ENCODE measurements at regions not wholly inside any gene's neighbourhood (a gene's known extent, or its start where the extent isn't known, plus 50 kb on each side); places are given as distances from the start of the nearest gene placed in this dataset.

DNA sequence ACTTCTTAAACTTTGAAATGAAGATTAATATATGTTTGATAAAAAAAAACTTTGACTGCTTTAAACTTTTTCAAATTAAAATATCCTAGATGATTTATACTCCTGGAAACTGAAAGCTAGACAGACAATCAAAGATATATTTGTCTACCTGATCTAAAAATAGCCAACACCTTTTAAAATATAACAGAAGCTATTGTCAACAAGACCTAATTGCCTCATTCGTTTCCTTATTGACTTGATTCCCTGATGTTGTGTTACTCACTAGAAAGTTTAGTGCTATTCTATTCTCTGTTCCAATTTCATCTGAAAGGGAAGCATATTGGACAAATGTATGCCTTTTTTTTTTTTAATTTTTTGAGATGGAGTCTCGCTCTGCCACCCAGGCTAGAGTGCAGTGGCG, 445.6 kb upstream of the ADAMTS5 start:
- no peak for DNase-seq (ENCODE audit: low spot score)
- CTCF ChIA-PET = no interaction called here
- POLR2A ChIA-PET (ENCODE audit: low non-redundant PET) = no interaction called here
- TF ChIP-seq, protein P1, sequence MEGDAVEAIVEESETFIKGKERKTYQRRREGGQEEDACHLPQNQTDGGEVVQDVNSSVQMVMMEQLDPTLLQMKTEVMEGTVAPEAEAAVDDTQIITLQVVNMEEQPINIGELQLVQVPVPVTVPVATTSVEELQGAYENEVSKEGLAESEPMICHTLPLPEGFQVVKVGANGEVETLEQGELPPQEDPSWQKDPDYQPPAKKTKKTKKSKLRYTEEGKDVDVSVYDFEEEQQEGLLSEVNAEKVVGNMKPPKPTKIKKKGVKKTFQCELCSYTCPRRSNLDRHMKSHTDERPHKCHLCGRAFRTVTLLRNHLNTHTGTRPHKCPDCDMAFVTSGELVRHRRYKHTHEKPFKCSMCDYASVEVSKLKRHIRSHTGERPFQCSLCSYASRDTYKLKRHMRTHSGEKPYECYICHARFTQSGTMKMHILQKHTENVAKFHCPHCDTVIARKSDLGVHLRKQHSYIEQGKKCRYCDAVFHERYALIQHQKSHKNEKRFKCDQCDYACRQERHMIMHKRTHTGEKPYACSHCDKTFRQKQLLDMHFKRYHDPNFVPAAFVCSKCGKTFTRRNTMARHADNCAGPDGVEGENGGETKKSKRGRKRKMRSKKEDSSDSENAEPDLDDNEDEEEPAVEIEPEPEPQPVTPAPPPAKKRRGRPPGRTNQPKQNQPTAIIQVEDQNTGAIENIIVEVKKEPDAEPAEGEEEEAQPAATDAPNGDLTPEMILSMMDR (conservative IDR thresholded peaks at IDR 0.05; ENCODE audit: low read depth) = no peak
- H3K27ac ChIP-seq = no peak overlapping the region

- no peak overlapping the region for H3K27ac ChIP-seq
- ChIA-PET POLR2A (ENCODE audit: low non-redundant PET) (no interaction called here), CTCF (no interaction called here)
- TF ChIP-seq, protein P1 (conservative IDR thresholded peaks at IDR 0.05; ENCODE audit: low read depth) = no peak
- no peak for DNase-seq (ENCODE audit: low spot score)
These were observed 441.9 kb upstream of the ADAMTS5 start for GRCh38 chr21:27408826-27409225.

GRCh38 chr21:27407271-27407670, 440.4 kb upstream of the ADAMTS5 start:
- DNase-seq (ENCODE audit: low spot score) = no peak
- ChIA-PET POLR2A (ENCODE audit: low non-redundant PET) (no interaction called here), CTCF (no interaction called here)
- TF ChIP-seq, protein P1 (conservative IDR thresholded peaks at IDR 0.05; ENCODE audit: low read depth) = no peak
- no peak overlapping the region for H3K27ac ChIP-seq

DNA sequence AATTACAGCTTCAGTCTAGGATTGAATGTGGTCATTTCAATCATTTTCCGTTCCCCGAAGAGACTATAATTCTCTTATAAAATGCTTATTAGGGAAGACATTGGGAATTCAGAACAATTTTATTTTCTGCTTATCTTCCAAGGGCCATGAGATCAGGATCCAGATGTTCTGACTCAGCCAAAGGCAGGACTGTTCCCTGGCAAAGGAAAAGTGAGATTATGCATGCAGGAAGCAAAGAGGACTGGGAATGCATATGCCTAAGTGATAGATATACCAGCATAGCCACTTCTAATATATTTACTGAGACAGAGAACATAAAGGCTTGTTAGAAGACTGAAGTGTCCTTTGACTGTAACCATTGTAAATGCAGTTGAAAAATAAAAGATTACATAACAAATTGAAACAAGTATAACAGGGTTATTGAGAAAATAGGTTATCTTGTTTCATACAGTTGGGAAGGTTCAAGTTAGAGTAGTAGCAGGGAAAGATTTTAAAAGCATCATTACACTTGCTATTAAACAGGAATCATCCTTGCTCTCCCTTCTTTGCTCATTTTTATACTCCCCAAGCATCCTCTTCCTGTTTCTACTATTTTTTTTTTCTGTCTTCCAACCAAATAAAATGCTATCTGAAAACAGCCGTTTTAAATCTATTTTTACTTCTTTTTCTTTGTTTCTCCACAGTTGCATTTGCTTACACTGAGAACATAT, 439.6 kb upstream of the ADAMTS5 start:
- TF ChIP-seq, protein P1 (conservative IDR thresholded peaks at IDR 0.05; ENCODE audit: low read depth) = no peak
- no peak overlapping the region for H3K27ac ChIP-seq
- ChIA-PET CTCF (no interaction called here), POLR2A (ENCODE audit: low non-redundant PET) (no interaction called here)
- no peak for DNase-seq (ENCODE audit: low spot score)

- H3K27ac ChIP-seq = no peak overlapping the region
- ChIA-PET POLR2A (ENCODE audit: low non-redundant PET) (no interaction called here), CTCF (interaction anchor here (0.5 to 0.6 kb wide), 2 partner anchors 51 to 477 kb away, joined by 3 read pairs; no protein-coding TSS in a partner anchor)
- DNase-seq (ENCODE audit: low spot score) = no peak
- TF ChIP-seq, protein P1 (conservative IDR thresholded peaks at IDR 0.05; ENCODE audit: low read depth) = no peak
These were observed 436.1 kb upstream of the ADAMTS5 start for GRCh38 chr21:27403011-27403410.

GRCh38 chr21:27400045-27400444, 433.2 kb upstream of the ADAMTS5 start:
- POLR2A ChIA-PET (ENCODE audit: low non-redundant PET) = no interaction called here
- CTCF ChIA-PET = no interaction called here
- no peak for DNase-seq (ENCODE audit: low spot score)
- no peak overlapping the region for H3K27ac ChIP-seq
- TF ChIP-seq, protein P1 (conservative IDR thresholded peaks at IDR 0.05; ENCODE audit: low read depth) = no peak

All from RWPE1 (cell line).